H4 (cell line): ENCODE measurements at regions not wholly inside any gene's neighbourhood (a gene's known extent, or its start where the extent isn't known, plus 50 kb on each side); places are given as distances from the start of the nearest gene placed in this dataset.

Experiments
- DNase-seq: peaks from one replicate; pipeline ENCODE4 v3.0.0-alpha.2; 2015; ENCODE audit warnings: low spot score

GRCh38 chr15:38647683-38648082 is 83.1 kb upstream of the RASGRP1 start:
- DNase-seq: no peak

- no peak for DNase-seq
These were observed 83.7 kb upstream of the RASGRP1 start for GRCh38 chr15:38648121-38648843.

DNA sequence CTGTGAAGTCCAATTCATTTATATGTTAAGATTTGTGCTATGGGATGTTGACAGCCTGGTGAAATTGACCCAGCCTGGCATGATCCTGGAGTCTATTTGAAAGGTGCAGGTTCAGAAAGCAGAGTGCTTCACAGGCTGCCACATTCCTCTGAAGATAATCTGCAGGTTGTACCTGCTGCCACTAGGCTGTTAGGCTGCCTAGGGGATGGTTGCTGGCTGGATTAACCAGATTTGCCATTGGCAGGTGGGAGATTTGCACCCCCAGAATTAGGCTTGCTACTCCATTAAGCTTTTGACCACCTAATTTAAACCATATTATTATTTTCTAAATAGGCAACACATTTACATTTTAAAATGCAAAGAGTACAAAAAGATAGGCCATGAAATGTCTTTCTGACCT is 85.8 kb upstream of the RASGRP1 start:
- DNase-seq: no peak

DNA sequence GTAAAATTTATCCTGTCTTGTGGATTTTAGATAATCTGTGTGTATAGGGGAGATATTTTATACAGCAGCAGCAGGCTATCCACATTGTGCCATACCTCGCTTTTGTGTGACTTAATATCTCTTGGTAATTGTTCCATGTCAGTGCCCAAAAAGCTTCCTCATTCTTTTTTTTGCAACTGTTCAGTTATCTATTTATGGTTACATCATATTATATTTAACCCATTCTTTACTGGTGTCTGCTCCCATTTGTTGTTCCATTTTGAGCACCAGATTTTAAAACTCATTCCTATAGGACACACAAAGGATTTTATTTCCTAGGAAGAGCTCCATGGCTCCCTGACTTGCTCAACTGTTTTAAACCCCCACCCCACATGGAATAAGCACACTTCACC is 86.3 kb upstream of the RASGRP1 start:
- DNase-seq: no peak

GRCh38 chr15:38651328-38652038 is 86.9 kb upstream of the RASGRP1 start:
- no peak for DNase-seq

- DNase-seq: no peak
These were observed 87.7 kb upstream of the RASGRP1 start for GRCh38 chr15:38652183-38652794.

DNA sequence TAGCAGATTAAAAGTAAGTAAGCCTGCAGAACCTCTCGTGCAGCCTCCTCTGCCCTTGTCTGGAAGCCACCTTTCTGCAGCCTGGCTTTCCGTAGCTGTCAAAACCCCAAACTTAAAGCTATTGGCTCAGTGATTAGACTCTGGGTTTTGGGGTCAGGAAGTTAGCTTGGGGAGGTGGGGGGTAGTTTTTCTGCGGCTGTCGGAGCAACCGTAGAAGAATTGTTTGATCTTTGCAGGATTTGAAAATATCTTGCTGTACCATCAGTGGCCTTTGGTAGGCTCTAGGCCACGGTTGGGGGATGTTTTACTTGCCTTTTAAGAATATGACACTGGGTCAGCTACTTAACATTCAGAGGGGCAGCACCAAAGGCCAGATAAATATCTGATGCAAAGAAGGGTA is 88.4 kb upstream of the RASGRP1 start:
- no peak for DNase-seq

GRCh38 chr15:38658431-38658830 is 93.8 kb upstream of the RASGRP1 start:
- no peak for DNase-seq

DNA sequence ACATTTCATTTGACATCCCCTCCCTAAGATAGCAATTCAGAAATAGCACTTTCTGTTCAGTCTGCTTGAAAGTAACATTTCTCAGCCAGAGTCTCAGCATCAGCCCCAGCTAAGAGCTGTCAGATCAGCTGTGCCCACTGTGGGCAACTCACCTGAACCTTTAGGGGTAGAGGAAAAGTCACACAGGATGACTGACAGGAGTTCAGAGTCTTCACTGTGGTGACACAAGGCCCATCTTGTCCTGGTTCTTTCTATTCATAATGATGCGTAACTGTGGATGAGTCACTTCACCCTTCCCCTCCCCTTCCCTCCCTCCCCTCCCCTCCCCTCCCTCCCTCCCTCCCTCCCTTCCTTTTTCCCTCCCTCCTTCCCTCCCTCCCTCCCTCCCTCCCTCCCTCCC is 96.1 kb upstream of the RASGRP1 start:
- no peak for DNase-seq

- no peak for DNase-seq
These were observed 97.6 kb upstream of the RASGRP1 start for GRCh38 chr15:38662033-38662802.

DNA sequence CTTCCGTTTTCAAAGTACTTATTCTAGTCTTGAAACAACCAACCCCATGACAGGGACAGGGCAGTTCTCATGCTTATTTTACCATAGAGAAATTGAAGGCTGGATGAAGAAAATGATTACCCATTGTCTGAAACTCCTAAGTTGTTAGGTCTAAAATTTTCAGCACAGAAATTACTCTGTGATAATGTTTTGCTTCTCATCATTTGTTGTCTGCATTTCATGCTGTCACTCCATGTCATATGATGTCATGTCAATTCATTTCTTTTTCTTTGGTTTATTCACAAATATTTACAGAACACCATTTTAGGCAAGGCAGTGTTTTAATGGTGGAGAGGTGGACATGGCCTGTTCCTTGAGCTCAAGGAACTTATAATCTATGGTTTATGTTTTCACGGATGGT is 98.2 kb upstream of the RASGRP1 start:
- no peak for DNase-seq

DNA sequence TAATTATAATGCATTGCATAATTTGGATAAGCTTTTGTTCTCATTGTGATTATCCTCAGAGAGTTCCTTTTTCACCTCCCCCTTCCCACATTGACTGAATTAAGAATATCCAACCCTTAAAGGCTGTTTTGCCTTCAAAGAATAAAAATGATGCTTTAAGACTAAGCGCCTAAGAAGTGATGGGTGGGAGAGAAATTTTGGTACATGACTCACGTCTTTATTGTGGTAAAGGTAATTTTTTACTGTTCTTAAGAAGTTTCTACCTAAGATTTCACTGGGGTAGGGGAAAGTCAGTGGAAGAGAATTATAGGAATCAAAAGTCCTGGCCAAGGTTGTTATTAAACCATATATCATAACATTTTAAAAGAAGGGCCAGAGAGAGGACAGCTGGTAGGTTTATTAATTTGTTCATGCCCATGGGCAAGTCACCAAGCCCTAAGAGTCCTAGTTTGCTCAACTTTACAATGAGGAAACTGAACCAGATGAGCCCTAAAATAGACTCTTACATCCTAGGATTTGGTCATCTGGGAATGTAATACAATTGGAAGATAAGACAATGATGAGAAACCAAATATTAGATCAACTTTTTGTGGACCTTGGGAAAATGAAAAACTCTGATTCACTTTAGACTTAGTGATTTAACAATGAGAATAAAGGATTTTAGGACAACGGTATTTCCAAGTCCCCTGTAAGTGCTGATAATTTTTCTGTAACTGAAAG is 101.1 kb upstream of the RASGRP1 start:
- DNase-seq: no peak

DNA sequence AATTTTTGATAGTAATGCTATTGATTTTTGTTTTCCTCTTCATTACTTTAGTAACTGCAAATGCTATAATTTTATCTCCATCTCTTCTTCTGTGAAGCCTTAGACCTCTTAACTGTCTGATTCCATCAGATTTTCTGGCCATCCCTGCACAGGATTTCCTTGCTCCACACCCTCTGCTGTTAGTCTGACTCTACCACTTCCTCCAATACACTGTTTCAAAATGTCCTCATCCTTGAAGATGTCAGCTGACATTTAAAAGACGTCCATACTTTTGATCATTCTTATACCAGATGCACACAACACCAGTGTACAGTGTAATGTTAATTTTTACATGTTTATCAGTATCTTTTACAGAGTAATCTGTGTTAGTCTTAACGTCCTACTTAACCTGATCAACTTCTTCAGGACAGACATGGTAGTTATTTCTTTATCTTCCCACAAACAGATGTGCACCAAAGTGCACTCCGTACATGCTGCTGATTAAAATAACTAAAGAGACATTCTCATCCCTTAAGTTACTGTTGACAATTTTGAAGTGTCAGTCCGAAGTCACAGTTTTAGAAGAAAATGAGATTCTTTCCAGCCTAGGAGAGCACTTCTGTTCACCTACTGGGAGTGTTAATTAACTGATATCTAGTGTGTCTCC is 102.4 kb upstream of the RASGRP1 start:
- DNase-seq: no peak

- no peak for DNase-seq
These were observed 103.6 kb upstream of the RASGRP1 start for GRCh38 chr15:38667890-38668850.

GRCh38 chr15:38668898-38669391 is 104.3 kb upstream of the RASGRP1 start:
- DNase-seq: no peak

DNA sequence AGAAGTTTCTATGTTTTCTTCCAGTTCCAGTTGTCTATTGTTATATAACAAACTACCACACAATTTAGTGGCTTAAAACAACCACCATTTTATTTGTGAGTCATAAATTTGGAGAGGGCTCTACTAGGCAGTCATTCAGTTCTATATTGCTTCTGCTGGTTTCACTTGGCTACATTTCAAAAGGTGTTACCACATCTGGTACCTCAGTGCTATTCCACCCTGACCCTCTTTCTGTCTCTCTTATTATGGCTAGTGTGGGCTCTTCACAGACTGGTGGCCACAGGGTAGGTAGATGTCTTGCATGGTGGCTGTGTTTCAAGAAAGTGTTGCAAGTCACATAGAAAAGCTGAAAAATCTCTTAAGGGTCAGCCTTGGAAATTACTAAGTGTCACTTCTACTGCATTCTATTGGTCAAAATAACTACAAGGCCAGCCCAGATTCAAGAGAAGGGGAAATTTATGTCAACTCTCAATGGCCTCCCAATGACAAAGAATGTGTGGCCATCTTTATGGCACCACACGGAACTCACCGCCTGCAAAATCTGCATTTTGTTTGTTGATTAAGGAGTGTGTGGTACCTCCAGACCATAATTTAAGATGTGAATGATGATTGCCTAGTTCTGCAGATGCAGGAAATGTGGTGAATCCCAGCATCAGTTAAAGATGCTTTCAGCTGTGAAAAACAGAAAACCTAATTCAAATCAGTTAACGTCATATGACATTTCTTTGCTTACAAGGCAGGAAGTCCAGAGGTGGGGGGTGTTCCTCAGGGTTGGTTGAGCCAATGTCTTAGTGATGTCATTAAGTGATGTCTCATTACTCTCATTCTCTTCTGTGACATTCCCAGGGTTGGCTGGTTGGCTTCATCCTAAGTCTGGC is 105.8 kb upstream of the RASGRP1 start:
- DNase-seq: no peak

DNA sequence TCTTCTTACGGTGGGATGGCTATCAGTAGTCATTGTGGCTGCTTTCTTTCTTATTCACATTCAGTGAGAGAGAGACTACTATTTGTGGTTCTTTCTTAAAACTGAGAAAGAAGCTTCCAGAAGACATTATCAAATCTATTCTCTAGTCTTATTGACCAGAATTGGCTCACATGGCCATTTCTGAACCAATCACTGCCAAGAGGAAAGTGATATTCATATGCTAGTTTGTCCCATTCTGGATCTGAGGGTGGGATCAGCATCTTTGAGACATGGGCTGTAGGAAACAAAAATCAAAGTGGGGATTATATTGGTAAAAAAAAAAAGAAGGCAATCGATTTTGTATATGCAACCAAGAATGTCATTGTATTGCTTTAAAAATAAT is 106.4 kb upstream of the RASGRP1 start:
- no peak for DNase-seq

DNA sequence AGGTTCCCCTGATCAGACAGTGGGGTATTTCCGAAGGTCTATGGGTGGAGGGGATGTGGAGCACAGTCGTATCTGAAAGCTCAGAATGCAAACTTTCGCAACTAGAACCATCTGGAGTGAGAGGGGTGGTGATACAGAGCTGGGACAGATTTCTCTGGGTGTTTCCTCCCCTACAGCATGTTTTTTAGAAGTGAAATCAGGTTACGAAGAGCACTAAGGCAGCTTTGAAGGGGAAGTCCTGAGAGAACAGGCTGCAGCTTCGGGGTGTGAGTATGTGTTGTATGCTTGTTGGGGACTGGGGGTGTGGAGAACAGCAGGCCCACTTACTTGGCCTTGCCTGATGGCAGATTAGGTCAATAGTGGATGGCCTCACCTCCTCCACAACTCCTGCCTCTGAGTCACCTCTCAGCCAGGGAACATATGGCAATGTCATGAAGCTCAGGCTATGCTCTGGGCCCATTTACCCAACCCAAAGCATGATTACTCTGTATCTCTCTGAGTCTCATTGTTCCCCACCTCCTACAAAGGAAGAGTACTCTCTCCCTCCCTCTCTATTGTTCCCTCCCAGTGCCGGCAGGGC is 107.2 kb upstream of the RASGRP1 start:
- DNase-seq: no peak

DNA sequence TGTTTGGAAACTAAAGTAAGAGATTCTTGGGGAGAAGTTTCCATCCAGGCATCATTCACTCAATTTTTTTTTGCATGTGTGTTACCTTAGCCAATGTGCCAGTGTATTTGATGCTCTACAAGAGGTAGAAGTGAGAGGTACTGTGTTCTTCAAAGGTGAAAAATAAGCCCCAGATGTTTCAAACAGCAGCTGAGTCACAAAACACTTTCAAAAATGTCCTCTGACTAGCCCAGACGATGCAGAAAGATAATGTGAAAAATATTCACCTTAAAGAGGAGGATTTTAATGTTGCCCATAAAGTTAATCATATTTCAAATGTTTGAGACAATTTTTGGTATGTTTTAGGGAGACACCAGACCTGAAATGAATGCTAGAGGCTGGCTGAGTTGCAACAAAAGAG is 107.7 kb upstream of the RASGRP1 start:
- no peak for DNase-seq
